ENCODE measurements at regions not wholly inside any gene's neighbourhood (a gene's known extent, or its start where the extent isn't known, plus 50 kb on each side); places are given as distances from the start of the nearest gene placed in this dataset.
"Not testable (repeated sequence)": the region's sequence is repeated elsewhere in the genome, so short reads cannot be mapped to it uniquely, and the experiment has no call there.

GRCh38 chr1:199580300-199580699, 447.2 kb upstream of the NR5A2 start:
- no peak for DNase-seq (ENCODE audit: low read depth)

DNA sequence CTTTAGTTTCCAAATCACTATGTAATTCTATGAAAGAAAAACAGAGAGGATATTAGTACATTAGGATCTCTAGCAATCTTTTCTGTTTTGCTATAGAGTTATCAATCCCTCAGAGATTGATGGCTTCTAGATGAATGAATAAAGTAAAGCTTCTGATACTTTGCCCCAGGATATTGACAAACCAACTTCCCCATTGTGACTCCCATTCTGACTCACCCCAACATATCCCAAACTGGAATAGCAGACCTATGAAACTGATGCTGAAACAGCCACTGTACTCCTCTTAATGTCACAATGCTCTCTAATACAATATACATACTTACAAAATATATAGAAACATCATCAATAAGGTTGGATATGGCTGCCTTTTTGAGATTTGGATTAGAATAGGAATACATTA, 442.1 kb upstream of the NR5A2 start:
- no peak for DNase-seq (ENCODE audit: low read depth)

GRCh38 chr1:199590708-199591107, 436.8 kb upstream of the NR5A2 start:
- DNase-seq (ENCODE audit: low read depth) = no peak

- DNase-seq (ENCODE audit: low read depth) = no peak
Observed at GRCh38 chr1:199591468-199591867, 436.0 kb upstream of the NR5A2 start.

DNA sequence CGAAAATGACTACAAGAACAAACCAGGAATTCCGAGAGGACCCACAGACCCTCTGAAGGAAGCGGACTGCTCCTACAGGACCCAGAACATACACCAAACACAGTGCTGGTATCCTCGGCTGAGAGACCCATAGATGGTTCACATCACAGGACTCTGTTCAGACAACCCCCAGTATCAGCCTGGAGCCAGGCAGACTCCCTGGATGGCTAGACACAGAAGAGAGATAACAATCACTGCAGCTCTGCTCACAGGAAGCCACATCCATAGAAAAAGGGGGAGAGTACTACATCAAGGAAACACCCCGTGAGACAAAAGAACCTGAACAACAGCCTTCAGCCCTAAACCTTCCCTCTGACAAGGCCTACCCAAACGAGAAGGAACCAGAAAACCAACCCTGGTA, 434.0 kb upstream of the NR5A2 start:
- DNase-seq (ENCODE audit: low read depth) = no peak

- not testable (repeated sequence) for DNase-seq (ENCODE audit: low read depth)
Observed at GRCh38 chr1:199596448-199596847, 431.1 kb upstream of the NR5A2 start.

DNA sequence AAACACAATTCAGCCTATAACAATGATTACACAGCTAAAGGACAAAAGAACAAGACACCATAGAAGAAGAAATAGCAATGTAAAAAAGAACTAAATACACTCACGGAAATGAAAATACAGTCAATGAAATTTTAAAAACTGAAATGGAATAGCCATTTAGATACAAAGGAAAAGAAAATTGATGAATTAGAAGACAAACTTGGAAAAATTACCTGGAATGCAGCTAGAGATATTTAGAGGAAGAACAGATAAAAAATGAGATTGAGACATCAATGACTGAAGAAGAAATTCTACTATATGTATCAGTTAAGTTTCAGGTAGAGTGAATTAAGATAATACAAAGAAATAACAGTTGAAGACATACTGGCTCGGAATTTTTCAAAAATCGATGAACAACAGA, 430.4 kb upstream of the NR5A2 start:
- DNase-seq (ENCODE audit: low read depth) = no peak

DNA sequence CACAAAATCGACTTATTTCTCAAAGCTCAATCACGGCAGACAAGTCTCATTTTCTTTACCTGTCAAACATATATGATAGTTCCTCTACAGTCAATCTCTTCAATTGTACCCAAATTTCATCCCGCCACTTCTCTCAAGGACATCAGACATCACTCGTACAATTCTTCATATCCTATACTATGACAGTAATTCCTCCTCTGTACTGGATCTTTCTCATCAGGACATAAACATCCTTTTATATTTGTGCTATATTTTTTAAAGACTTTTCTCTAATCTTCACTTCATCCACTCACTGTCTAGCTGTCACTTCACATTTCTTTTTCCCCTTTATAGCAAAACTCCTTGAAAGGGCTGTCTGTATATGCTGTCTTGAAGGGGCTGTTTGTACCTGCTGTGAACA, 419.1 kb upstream of the NR5A2 start:
- DNase-seq (ENCODE audit: low read depth) = no peak

DNA sequence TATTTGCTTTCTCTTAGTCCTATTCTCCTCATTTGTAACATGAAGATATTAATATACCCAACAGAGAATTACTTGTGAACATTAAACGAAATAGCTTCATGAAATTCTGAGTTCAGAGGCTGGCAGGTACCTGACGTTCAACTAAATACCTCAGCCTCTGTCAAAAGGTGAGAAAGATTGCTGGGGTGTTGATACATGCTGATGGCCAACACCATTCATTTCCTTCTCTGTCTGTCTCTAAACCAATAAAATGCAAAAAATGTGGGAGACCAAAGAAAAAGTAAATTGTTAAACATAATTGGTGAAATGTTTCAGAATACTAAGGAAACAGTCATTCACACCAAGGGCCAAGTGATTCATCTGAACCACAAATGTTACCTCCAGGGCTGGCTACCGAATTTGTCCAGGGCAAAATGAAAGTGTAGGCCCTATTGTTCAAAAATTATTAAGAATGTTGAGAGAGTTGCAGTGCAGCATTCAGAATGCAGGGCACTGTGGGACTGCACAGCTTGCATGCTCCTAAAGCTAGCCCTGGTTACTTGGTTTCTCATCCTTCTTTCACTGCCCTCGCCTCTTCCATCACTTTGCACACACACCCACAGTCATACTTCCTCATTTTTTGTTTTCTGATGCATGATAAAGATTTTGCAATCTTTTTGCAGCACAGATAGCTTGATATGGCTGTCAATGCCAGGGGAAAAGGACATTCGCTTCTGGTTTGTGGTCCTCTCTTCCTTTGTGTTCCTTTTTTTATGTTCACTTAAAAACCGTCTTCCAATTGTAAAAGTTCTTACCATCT, 414.3 kb upstream of the NR5A2 start:
- peak; percentile 4 for DNase-seq (ENCODE audit: low read depth)

GRCh38 chr1:199616947-199617346, 410.6 kb upstream of the NR5A2 start:
- no peak for DNase-seq (ENCODE audit: low read depth)

- DNase-seq (ENCODE audit: low read depth) = no peak
Observed at GRCh38 chr1:199619223-199619622, 408.3 kb upstream of the NR5A2 start.

DNA sequence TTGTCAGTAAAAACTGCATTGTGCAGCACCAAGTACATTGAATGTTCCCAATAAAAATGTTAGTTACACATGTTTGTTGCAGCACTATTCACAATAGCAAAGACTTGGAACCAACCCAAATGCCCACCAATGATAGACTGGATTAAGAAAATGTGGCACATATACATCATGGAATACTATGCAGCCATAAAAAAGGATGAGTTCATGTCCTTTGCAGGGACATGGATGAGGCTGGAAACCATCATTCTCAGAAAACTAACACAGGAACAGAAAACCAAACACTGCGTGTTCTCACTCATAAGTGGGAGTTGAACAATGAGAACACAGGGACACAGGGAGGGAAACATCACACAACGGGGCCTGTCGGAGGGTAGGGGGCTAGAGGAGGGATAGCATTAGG, 401.3 kb upstream of the NR5A2 start:
- DNase-seq (ENCODE audit: low read depth) = not testable (repeated sequence)

- no peak for DNase-seq (ENCODE audit: low read depth)
Observed at GRCh38 chr1:199629624-199630023, 397.9 kb upstream of the NR5A2 start.

DNA sequence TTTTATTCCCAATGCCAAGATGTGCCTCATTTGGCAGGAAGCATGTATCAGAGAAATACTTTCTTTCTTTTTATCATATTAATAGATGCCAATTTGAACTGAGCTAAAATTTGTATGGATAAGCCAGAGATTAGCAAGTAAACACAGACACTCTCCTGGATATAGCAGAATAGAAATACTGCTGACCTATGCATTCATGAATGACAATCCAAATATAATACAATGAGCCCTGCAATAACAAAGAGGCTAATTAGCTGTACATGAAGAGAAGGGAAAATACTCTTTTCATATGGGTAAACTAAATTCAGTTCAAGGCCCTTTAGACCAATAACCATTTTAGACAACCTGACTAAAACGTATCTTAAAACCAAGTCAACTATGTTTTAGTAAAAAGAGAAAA, 388.1 kb upstream of the NR5A2 start:
- no peak for DNase-seq (ENCODE audit: low read depth)

- DNase-seq (ENCODE audit: low read depth) = no peak
Observed at GRCh38 chr1:199641531-199641930, 386.0 kb upstream of the NR5A2 start.

DNA sequence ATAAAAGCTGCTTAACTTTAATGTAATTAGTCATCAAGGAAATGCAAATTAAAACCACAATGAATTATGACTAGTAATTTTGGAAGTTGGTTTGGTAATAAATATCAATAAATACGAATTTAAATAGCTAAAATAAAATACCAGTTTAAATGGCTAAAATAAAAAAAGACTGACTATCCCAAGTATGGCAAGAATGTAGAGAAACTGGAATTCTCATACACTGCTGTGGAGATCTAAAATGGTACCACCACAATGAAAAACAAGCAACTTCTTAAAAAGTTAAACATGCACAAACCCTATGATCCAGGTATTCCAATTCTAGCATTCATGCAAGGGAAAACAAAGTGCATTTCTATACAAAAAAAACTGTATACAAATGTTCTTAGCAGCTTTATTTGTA, 382.6 kb upstream of the NR5A2 start:
- DNase-seq (ENCODE audit: low read depth) = no peak

- peak; percentile 45 for DNase-seq (ENCODE audit: low read depth)
Observed at GRCh38 chr1:199646761-199647160, 380.7 kb upstream of the NR5A2 start.

DNA sequence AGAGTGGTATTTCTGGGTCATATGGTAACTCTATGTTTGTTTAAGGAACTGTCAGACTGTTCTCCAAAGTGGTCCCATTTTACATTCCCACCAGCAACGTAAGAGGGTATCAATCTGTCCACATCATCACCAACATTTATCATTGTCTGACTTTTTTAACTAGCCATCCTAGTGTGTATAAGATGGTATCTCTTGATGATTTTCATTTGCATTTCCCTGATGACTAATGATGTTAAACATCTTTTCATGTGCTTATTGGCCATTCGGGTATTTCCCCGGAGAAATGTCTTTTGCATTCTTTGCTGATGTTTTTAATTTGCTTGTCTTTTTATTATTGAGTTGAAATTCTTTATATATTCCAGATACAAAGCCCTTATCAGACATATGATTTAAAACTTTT, 370.1 kb upstream of the NR5A2 start:
- no peak for DNase-seq (ENCODE audit: low read depth)

- DNase-seq (ENCODE audit: low read depth) = no peak
Observed at GRCh38 chr1:199660071-199660470, 367.4 kb upstream of the NR5A2 start.

- no peak for DNase-seq (ENCODE audit: low read depth)
Observed at GRCh38 chr1:199665371-199665770, 362.1 kb upstream of the NR5A2 start.

DNA sequence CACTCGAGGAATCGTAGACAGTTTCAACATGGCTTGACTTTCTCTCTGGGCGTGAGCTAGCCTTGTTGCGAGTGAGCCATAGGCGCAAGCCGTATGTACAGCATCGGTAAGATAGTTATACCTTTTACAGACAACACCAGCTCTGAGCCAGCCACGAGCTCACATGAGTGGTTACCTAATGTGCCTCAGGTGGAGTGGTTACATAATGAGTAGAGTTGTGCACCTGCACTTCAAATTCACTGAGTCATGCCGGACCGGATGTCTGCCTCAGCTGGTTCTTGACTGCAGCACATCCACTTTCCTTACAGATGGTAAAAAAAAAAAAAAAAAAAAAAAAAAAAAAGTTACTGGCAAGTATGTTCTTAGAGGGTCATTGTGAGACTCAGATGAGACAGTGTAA, 360.4 kb upstream of the NR5A2 start:
- no peak for DNase-seq (ENCODE audit: low read depth)

DNA sequence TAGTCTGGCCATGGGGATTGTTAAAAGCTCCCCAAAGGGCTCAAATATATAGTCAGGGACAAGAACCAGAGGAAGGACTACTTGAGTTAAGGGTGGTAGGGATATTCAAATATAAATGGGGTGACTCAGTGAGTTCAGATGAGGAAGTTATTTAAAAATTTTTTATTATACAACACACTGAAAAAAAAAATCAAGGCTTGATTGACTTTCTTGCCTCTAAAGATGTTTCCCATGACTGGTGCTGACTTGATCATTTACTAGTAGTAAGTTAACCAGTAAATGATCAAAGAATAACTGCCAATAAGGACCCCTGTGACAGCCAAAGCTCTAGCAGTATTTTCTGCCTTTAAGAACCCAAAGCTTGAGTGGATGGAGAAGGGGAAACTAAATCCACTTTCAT, 357.6 kb upstream of the NR5A2 start:
- no peak for DNase-seq (ENCODE audit: low read depth)

DNA sequence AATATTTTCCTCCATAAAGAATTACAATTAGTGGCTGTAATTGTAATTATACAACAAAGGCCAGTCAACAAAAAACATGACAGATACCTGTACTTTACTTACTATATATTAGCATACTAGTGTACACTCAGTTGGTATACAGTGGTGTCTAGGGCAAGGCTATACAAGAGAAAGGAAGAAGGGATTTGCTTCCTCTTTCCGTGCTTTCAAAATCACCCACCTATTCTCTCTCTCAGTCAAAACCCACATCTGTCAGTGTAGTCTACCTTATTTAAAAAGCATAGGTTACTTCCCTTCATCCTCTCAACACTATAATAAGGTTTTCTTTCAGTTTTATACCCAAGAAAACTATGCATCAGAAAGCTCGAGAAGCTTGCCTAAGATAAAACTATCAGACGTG, 355.8 kb upstream of the NR5A2 start:
- no peak for DNase-seq (ENCODE audit: low read depth)

GRCh38 chr1:199675937-199676336, 351.6 kb upstream of the NR5A2 start:
- no peak for DNase-seq (ENCODE audit: low read depth)

Data from myocyte (in vitro differentiated cells).